Activated T-helper 1 cell treated with anti-CD3 and anti-CD28 coated beads, Interleukin-12 subunit alpha, Interleukin-12 subunit beta, Interleukin-2, Interleukin-4 antibody, amounts not matched to agents 30 ng/mL and 10 ng/mL and 1 ng/mL, durations not matched to agents 14 hours and 24 hours and 36 hours (primary cell): ENCODE measurements at regions not wholly inside any gene's neighbourhood (a gene's known extent, or its start where the extent isn't known, plus 50 kb on each side); places are given as distances from the start of the nearest gene placed in this dataset.

Experiments used
- DNase-seq: peaks from one replicate; pipeline ENCODE4 v3.0.0; 2021; ENCODE audit warnings: low spot score
- H3K27ac Mint-ChIP-seq: one replicate; pipeline ENCODE4 v1.8.0; 2021; ENCODE audit warnings: mild to moderate bottlenecking, mixed read lengths
- H3K27me3 Mint-ChIP-seq: one replicate; pipeline ENCODE4 v1.8.0; 2022; ENCODE audit warnings: mild to moderate bottlenecking, moderate library complexity, mixed read lengths; ENCODE audit not compliant: insufficient read depth
- H3K36me3 Mint-ChIP-seq: one replicate; pipeline ENCODE4 v1.8.0; 2021; ENCODE audit warnings: low read depth, mixed read lengths
- H3K4me1 Mint-ChIP-seq: one replicate; pipeline ENCODE4 v1.8.0; 2021; ENCODE audit warnings: low read depth, mixed read lengths
- H3K4me3 Mint-ChIP-seq: one replicate; pipeline ENCODE4 v1.8.0; 2021; ENCODE audit warnings: mild to moderate bottlenecking, moderate library complexity, mixed read lengths
- H3K9me3 Mint-ChIP-seq: one replicate; pipeline ENCODE4 v1.8.0; 2021; ENCODE audit warnings: mixed read lengths
- intact Hi-C: fragments of 100-400 bp; cut with micrococcal nuclease; formaldehyde crosslinking; loops from one replicate; pipeline ENCODE4 v1.15.1; 2024

- Mint-ChIP-seq H3K4me1 (no peaks in the 10 kb centered on the region), H3K4me3 (no peak overlapping the region), H3K27ac (no peak overlapping the region), H3K27me3 (no peaks in the 10 kb centered on the region), H3K9me3 (peaks cover 14% of the 10 kb centered on the region), H3K36me3 (no peaks in the 10 kb centered on the region)
- no peak for DNase-seq
- intact Hi-C loops = no loop called here
These were observed 111.5 kb upstream of the EYS start for GRCh38 chr6:65818576-65818975.

DNA sequence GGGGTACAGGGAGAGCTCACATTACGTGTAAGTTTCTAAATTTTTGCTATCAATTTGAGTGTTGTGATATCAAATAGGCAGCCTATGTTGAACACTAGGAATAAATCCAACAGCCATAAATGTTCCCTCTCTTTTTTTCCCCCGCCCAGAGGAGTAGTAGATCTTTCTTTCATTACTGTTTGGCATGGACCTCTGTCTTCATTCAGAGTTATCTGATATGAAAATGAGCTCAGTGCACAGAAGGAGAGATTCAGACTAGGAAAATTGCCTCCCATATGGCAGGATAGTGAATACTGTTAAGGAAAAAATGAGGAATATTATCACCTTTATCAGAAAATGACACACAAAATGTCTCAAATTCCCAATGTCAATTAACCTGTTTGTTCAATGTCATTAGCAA lies 110.0 kb upstream of the EYS start:
- Mint-ChIP-seq H3K27me3 (no peaks in the 10 kb centered on the region), H3K4me3 (no peak overlapping the region)

DNA sequence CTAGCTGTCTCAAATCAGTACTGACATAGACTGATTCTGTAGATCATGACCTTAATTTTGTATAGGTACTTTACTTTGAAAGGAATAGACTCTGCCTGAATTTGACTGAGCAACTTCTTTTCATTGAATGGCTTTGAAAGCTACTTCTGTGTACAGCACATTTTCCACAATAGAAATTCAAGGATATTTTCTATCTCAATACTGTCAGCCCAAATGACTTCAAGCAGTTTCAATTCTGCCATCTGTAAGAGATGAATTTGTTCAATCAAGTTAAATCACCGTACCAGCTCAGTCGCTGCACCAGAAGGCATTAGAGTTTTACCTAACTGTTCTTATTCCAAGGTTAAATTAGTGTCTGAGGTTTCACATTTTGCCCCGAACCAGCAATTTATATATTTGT lies 107.0 kb upstream of the EYS start:
- no peak for DNase-seq
- intact Hi-C loops = no loop called here
- Mint-ChIP-seq H3K4me1 (no peaks in the 10 kb centered on the region), H3K4me3 (no peak overlapping the region), H3K36me3 (no peaks in the 10 kb centered on the region), H3K27me3 (no peaks in the 10 kb centered on the region), H3K27ac (no peak overlapping the region), H3K9me3 (peaks cover 4% of the 10 kb centered on the region)

More for the DNA sequence above, 110.0 kb upstream of the EYS start:
- Mint-ChIP-seq H3K4me1 (no peaks in the 10 kb centered on the region), H3K9me3 (peaks cover 17% of the 10 kb centered on the region), H3K27ac (no peak overlapping the region), H3K36me3 (no peaks in the 10 kb centered on the region)
- DNase-seq = no peak
- intact Hi-C loops = no loop called here

- no peak overlapping the region for H3K4me3 Mint-ChIP-seq
- intact Hi-C loops = no loop called here
These were observed 96.2 kb upstream of the EYS start for GRCh38 chr6:65803186-65803585.

GRCh38 chr6:65799389-65799788 lies 92.4 kb upstream of the EYS start:
- H3K4me3 Mint-ChIP-seq = no peak overlapping the region
- no peaks in the 10 kb centered on the region for H3K36me3 Mint-ChIP-seq
- H3K27ac Mint-ChIP-seq = no peak overlapping the region
- no peaks in the 10 kb centered on the region for H3K4me1 Mint-ChIP-seq
- no peaks in the 10 kb centered on the region for H3K9me3 Mint-ChIP-seq
- intact Hi-C loops = no loop called here
- H3K27me3 Mint-ChIP-seq = no peaks in the 10 kb centered on the region
- no peak for DNase-seq

More at GRCh38 chr6:65803186-65803585, 96.2 kb upstream of the EYS start:
- DNase-seq = no peak
- H3K4me1 Mint-ChIP-seq = no peaks in the 10 kb centered on the region
- H3K9me3 Mint-ChIP-seq = peaks cover 3% of the 10 kb centered on the region
- H3K36me3 Mint-ChIP-seq = no peaks in the 10 kb centered on the region
- H3K27me3 Mint-ChIP-seq = no peaks in the 10 kb centered on the region
- no peak overlapping the region for H3K27ac Mint-ChIP-seq

GRCh38 chr6:65798280-65799014 lies 91.4 kb upstream of the EYS start:
- Mint-ChIP-seq H3K36me3 (no peaks in the 10 kb centered on the region), H3K4me1 (no peaks in the 10 kb centered on the region), H3K27me3 (no peaks in the 10 kb centered on the region), H3K9me3 (no peaks in the 10 kb centered on the region), H3K4me3 (no peak overlapping the region), H3K27ac (no peak overlapping the region)
- intact Hi-C loops = no loop called here
- DNase-seq = no peak

- Mint-ChIP-seq H3K4me1 (no peaks in the 10 kb centered on the region), H3K27ac (no peak overlapping the region), H3K27me3 (no peaks in the 10 kb centered on the region), H3K9me3 (peaks cover 28% of the 10 kb centered on the region), H3K4me3 (no peak overlapping the region), H3K36me3 (no peaks in the 10 kb centered on the region)
- intact Hi-C loops = no loop called here
- no peak for DNase-seq
These were observed 83.6 kb upstream of the EYS start for GRCh38 chr6:65790666-65791065.

DNA sequence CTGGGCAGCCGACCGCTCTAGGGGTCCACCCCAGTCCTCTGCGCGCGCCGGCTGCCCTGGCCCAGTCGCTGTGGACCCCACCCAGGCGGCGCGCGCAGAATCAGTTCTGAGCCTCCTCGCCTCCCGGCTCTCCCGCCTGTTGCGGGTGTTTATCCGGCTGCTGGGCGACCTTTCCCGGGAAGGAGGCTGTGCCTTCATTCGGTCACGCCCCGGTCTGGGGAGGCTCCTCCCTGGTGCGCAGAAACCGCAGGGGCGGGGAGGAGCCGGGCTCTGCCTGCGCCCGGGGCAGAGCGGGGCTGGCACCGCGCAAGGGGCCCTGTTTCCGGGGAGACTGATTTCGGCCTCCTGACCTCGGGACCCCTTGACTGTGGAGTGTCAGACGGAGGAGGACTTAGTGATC lies 80.8 kb upstream of the EYS start:
- peaks cover 40% of the 10 kb centered on the region for H3K9me3 Mint-ChIP-seq
- H3K27me3 Mint-ChIP-seq = no peaks in the 10 kb centered on the region
- no peak for DNase-seq
- no peak overlapping the region for H3K4me3 Mint-ChIP-seq
- no peaks in the 10 kb centered on the region for H3K36me3 Mint-ChIP-seq
- intact Hi-C loops = no loop called here
- no peaks in the 10 kb centered on the region for H3K4me1 Mint-ChIP-seq
- no peak overlapping the region for H3K27ac Mint-ChIP-seq

DNA sequence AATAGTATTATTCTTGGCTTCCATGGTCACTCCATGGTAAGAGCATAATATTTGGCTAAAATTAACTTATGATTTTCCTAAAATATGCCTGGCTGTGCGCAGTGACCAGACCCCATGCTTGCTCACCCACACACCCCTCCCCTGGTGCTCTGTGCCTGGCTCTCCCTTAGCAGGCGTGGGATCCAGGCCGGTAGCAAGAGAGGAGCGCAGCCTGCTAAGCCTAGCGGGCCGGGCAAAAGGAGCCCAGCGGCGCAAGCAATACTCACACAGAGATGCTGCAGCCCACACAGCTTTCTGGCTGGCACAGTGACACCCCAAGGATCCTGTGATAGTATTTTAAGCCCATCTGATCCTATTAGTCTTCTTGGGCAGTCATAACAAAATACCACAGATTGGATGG lies 79.8 kb upstream of the EYS start:
- intact Hi-C loops = no loop called here
- Mint-ChIP-seq H3K9me3 (peaks cover 37% of the 10 kb centered on the region), H3K4me3 (no peak overlapping the region), H3K36me3 (no peaks in the 10 kb centered on the region), H3K4me1 (no peaks in the 10 kb centered on the region), H3K27ac (no peak overlapping the region), H3K27me3 (no peaks in the 10 kb centered on the region)
- no peak for DNase-seq

DNA sequence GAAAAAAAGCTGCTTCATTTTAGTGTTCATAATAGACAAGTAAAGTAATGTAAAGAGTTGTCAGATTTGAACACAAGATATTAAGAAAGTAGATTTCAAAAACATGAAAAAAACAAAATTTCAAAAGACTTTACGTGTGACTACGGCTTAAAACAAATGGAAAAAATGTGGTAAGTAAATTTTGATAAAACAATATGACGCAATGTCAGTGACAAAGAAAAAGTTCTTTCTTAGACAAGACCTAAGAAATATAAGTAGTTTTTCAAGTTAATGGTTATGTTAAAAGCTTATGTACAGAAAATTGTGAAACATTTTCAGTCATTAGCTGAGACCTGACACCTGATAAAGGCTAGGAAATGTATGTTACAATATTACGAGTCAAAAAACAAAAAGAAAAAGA lies 73.7 kb upstream of the EYS start:
- Mint-ChIP-seq H3K9me3 (peaks cover 18% of the 10 kb centered on the region), H3K4me1 (no peaks in the 10 kb centered on the region), H3K27me3 (no peaks in the 10 kb centered on the region), H3K4me3 (no peak overlapping the region), H3K27ac (no peak overlapping the region), H3K36me3 (no peaks in the 10 kb centered on the region)
- DNase-seq = no peak
- intact Hi-C loops = no loop called here

DNA sequence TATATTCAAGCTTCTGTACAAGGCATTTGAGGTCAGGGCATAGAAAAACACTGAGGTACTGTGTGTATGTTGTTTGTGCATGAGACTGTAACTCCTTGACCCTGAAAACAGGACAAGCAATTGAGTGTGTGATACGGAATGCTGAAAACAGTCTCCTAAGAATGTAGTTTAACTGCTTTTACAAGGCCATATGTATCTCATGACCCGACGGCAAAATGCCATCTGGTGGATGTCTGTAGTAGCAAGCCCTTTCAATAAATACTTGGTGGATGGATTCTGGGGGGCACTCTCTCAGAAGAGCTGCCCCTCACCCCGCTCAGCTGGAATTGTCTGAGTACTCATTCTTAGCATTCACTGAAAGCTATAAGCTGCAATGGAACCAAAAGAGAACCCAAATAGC lies 69.3 kb upstream of the EYS start:
- H3K27me3 Mint-ChIP-seq = no peaks in the 10 kb centered on the region
- no peaks in the 10 kb centered on the region for H3K36me3 Mint-ChIP-seq
- DNase-seq = no peak
- intact Hi-C loops = no loop called here
- H3K27ac Mint-ChIP-seq = no peak overlapping the region
- peaks cover 12% of the 10 kb centered on the region for H3K9me3 Mint-ChIP-seq
- no peak overlapping the region for H3K4me3 Mint-ChIP-seq
- no peaks in the 10 kb centered on the region for H3K4me1 Mint-ChIP-seq

DNA sequence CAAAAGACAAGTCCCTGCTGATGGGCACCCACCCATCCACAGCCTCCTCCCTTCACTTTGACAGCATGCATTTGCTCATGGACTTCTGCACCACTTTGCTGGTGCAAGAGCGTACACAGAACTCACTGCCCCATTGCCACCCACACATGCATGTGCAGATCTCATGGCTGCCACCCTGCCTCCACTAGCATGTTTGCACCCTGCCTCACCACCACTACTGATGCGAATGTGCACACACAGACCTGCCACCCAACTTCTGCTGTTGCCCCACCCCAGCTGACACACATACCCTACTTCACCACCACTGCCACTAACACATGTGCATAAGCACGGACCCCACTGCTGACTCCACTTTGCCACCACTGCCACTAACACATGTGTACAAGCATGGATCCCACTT lies 64.9 kb upstream of the EYS start:
- Mint-ChIP-seq H3K4me1 (no peaks in the 10 kb centered on the region), H3K9me3 (peaks cover 6% of the 10 kb centered on the region), H3K36me3 (no peaks in the 10 kb centered on the region), H3K4me3 (no peak overlapping the region), H3K27ac (no peak overlapping the region), H3K27me3 (no peaks in the 10 kb centered on the region)
- intact Hi-C loops = no loop called here
- no peak for DNase-seq

DNA sequence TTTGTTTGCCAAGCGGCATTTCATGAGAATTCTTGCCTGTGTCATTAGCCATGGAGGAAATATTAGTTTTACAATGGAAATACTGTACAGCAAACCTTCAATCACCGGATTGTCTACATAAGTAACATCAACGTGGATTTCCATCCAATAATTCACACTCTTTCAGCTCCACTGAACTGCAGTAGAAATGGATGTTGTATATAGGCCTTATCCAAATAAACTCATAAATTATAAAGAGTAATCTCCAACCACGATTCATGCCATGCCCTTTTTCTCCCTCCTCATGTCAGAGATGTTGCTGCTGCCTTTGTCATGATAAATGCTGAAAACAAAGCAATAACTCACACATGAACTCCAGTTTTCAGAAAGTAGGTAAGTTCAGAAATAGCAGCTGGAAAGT lies 54.9 kb upstream of the EYS start:
- peaks cover 12% of the 10 kb centered on the region for H3K9me3 Mint-ChIP-seq
- no peak for DNase-seq
- H3K36me3 Mint-ChIP-seq = no peaks in the 10 kb centered on the region
- no peaks in the 10 kb centered on the region for H3K27me3 Mint-ChIP-seq
- H3K4me3 Mint-ChIP-seq = no peak overlapping the region
- intact Hi-C loops = no loop called here
- H3K27ac Mint-ChIP-seq = no peak overlapping the region
- no peaks in the 10 kb centered on the region for H3K4me1 Mint-ChIP-seq

DNA sequence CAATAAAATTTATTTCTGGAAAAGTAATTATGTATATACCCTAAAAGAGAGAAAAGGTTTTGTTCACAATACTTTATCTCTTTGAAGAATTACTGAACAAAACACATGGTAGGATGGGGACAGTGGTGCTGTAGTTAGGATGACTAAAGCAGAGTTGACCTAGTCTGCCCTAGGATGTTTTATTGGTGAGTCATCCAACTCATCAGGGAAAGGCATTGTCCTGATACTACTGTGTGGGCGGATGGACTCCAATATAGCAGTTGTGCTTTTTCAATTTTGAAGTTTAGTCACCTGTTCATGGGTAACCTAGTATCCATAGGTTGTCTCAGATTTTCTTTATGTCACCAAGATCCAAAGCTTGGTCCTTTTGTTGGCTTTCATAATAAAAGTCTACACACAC lies 53.3 kb upstream of the EYS start:
- Mint-ChIP-seq H3K36me3 (no peaks in the 10 kb centered on the region), H3K27ac (no peak overlapping the region), H3K4me1 (no peaks in the 10 kb centered on the region), H3K9me3 (peaks cover 14% of the 10 kb centered on the region), H3K4me3 (no peak overlapping the region), H3K27me3 (no peaks in the 10 kb centered on the region)
- intact Hi-C loops = no loop called here
- no peak for DNase-seq
